H9 (cell line): ENCODE measurements at regions not wholly inside any gene's neighbourhood (a gene's known extent, or its start where the extent isn't known, plus 50 kb on each side); places are given as distances from the start of the nearest gene placed in this dataset.

Experiments used
- DNase-seq: peaks from one replicate; pipeline ENCODE4 v3.0.0-alpha.2; 2017
- H2AFZ ChIP-seq: one replicate; pipeline ENCODE4 v1.6.1; 2013; ENCODE audit warnings: mild to moderate bottlenecking, low read length, control low read depth, moderate library complexity
- H2AK5ac ChIP-seq: 2 replicates; pipeline ENCODE4 v1.6.1; 2013; ENCODE audit warnings: low read length, control low read depth, mixed read lengths; ENCODE audit not compliant: insufficient read length
- H2BK120ac ChIP-seq: one replicate; pipeline ENCODE4 v1.6.1; 2013; ENCODE audit warnings: low read depth, mild to moderate bottlenecking, low read length, control low read depth, inconsistent platforms; ENCODE audit not compliant: poor library complexity, severe bottlenecking
- H2BK12ac ChIP-seq: 2 replicates; pipeline ENCODE4 v1.6.1; 2013; ENCODE audit warnings: low read length, control low read depth, mixed read lengths, low read depth; ENCODE audit not compliant: insufficient read length
- H2BK15ac ChIP-seq: 2 replicates; pipeline ENCODE4 v1.6.1; 2013; ENCODE audit warnings: low read depth, low read length, control low read depth
- H2BK20ac ChIP-seq: one replicate; pipeline ENCODE4 v1.6.1; 2013; ENCODE audit warnings: low read depth, mild to moderate bottlenecking, low read length, control low read depth, inconsistent platforms; ENCODE audit not compliant: poor library complexity, severe bottlenecking
- H2BK5ac ChIP-seq: 2 replicates; pipeline ENCODE4 v1.6.1; 2013; ENCODE audit warnings: low read length, control low read depth, mixed read lengths; ENCODE audit not compliant: insufficient read length
- H3K14ac ChIP-seq: 2 replicates; pipeline ENCODE4 v1.6.1; 2013; ENCODE audit warnings: low read length, control low read depth; ENCODE audit not compliant: insufficient read depth
- H3K18ac ChIP-seq: 2 replicates; pipeline ENCODE4 v1.6.1; 2013; ENCODE audit warnings: low read depth, mild to moderate bottlenecking, mixed read lengths, low read length, control low read depth; ENCODE audit not compliant: insufficient read length
- H3K23ac ChIP-seq: 2 replicates; pipeline ENCODE4 v1.6.1; 2013; ENCODE audit warnings: low read length, control low read depth, mixed read lengths, low read depth; ENCODE audit not compliant: insufficient read length
- H3K23me2 ChIP-seq: 2 replicates; pipeline ENCODE4 v1.6.1; 2013; ENCODE audit warnings: low read depth, mild to moderate bottlenecking, mixed read lengths, low read length, control low read depth; ENCODE audit not compliant: insufficient read length, poor library complexity, severe bottlenecking
- H3K27ac ChIP-seq: 2 replicates; pipeline ENCODE4 v1.5.1; 2013; ENCODE audit warnings: low read length, control low read depth, mixed read lengths, low read depth; ENCODE audit not compliant: insufficient read length
- H3K27me3 ChIP-seq: 2 replicates; pipeline ENCODE4 v1.6.1; 2013; ENCODE audit warnings: low read length, control low read depth, inconsistent platforms; ENCODE audit not compliant: insufficient read depth
- H3K4ac ChIP-seq: 2 replicates; pipeline ENCODE4 v1.6.1; 2013; ENCODE audit warnings: low read depth, mild to moderate bottlenecking, control low read depth, inconsistent platforms, low read length, moderate library complexity
- H3K4me1 ChIP-seq: 2 replicates; pipeline ENCODE4 v1.6.1; 2013; ENCODE audit warnings: low read length, control low read depth, inconsistent platforms; ENCODE audit not compliant: insufficient read depth
- H3K4me2 ChIP-seq: 2 replicates; pipeline ENCODE4 v1.6.1; 2013; ENCODE audit warnings: low read length, control low read depth, mixed read lengths; ENCODE audit not compliant: insufficient read length, insufficient read depth
- H3K56ac ChIP-seq: 2 replicates; pipeline ENCODE4 v1.6.1; 2013; ENCODE audit warnings: low read depth, mild to moderate bottlenecking, mixed read lengths, low read length, control low read depth; ENCODE audit not compliant: insufficient read length
- H3K79me1 ChIP-seq: 2 replicates; pipeline ENCODE4 v1.6.1; 2013; ENCODE audit warnings: low read depth, mild to moderate bottlenecking, moderate library complexity, low read length, control low read depth, inconsistent platforms; ENCODE audit not compliant: insufficient read depth, poor library complexity, severe bottlenecking
- H3K79me2 ChIP-seq: 2 replicates; pipeline ENCODE4 v1.6.1; 2013; ENCODE audit warnings: low read length, control low read depth, inconsistent platforms; ENCODE audit not compliant: insufficient read depth
- H3K9ac ChIP-seq: 2 replicates; pipeline ENCODE4 v1.6.1; 2013; ENCODE audit warnings: low read length, control low read depth, mixed read lengths; ENCODE audit not compliant: insufficient read length; ENCODE audit errors: extremely low read depth
- H3K9me3 ChIP-seq: one replicate; pipeline ENCODE4 v1.6.1; 2013; ENCODE audit warnings: low read depth, low read length, inconsistent platforms; ENCODE audit not compliant: control insufficient read depth
- H3T11ph ChIP-seq: one replicate; pipeline ENCODE4 v1.6.1; 2013; ENCODE audit warnings: mild to moderate bottlenecking, low read length, control low read depth, inconsistent platforms
- H4K20me1 ChIP-seq: one replicate; pipeline ENCODE4 v1.6.1; 2013; ENCODE audit not compliant: control insufficient read depth, insufficient read length, insufficient read depth
- H4K5ac ChIP-seq: 2 replicates; pipeline ENCODE4 v1.6.1; 2013; ENCODE audit warnings: low read depth, mild to moderate bottlenecking, mixed read lengths, low read length, control low read depth; ENCODE audit not compliant: insufficient read length
- H4K8ac ChIP-seq: replicated peaks from 2 replicates; pipeline ENCODE4 v1.6.1; 2013; ENCODE audit warnings: low read length, control low read depth, mixed read lengths, low read depth; ENCODE audit not compliant: insufficient read length
- H4K91ac ChIP-seq: 2 replicates; pipeline ENCODE4 v1.6.1; 2013; ENCODE audit warnings: low read depth, mild to moderate bottlenecking, moderate library complexity, mixed read lengths, low read length, control low read depth; ENCODE audit not compliant: insufficient read length
- H3K27ac Mint-ChIP-seq, 3 experiments: 2 replicates in 2 of 3; 3 replicates in 1 of 3; pipeline ENCODE4 v1.8.0; 2020 to 2021; ENCODE audit warnings: mixed read lengths in 3 of 3, mild to moderate bottlenecking in 1 of 3, moderate library complexity in 1 of 3
- H3K27me3 Mint-ChIP-seq: 2 replicates; pipeline ENCODE4 v1.8.0; 2021; ENCODE audit warnings: low read depth, mild to moderate bottlenecking, moderate library complexity, mixed read lengths
- H3K36me3 Mint-ChIP-seq, 3 experiments: 2 replicates in 2 of 3; 3 replicates in 1 of 3; pipeline ENCODE4 v1.8.0; 2020 to 2021; ENCODE audit warnings: low read depth in 3 of 3, mixed read lengths in 3 of 3; ENCODE audit not compliant: insufficient read depth in 1 of 3
- H3K4me1 Mint-ChIP-seq, 2 experiments: 2 replicates each; pipeline ENCODE4 v1.8.0; 2020; ENCODE audit warnings: mixed read lengths in 2 of 2
- H3K4me3 Mint-ChIP-seq, 2 experiments: 2 replicates in 1 of 2; 3 replicates in 1 of 2; pipeline ENCODE4 v1.8.0; 2020 to 2021; ENCODE audit warnings: mild to moderate bottlenecking in 2 of 2, mixed read lengths in 2 of 2, moderate library complexity in 1 of 2
- H3K9me3 Mint-ChIP-seq, 2 experiments: 2 replicates in 1 of 2; 3 replicates in 1 of 2; pipeline ENCODE4 v1.8.0; 2020; ENCODE audit warnings: mild to moderate bottlenecking in 2 of 2, mixed read lengths in 2 of 2, moderate library complexity in 1 of 2
- CTCF ChIP-seq: fragments of 200-600 bp; sonication (generic); conservative IDR thresholded peaks from 3 replicates; pipeline ENCODE4 v1.8.0; 2021; ENCODE audit warnings: antibody characterized with exemption, mild to moderate bottlenecking
- WGBS: extraction: QIAGEN DNeasy Blood & Tissue Kit; methylation state at CpG from one replicate; pipeline ENCODE4 v1.1.7; 2013; ENCODE audit warnings: missing lambda C conversion rate, low lambda C conversion rate, mixed read lengths; ENCODE audit not compliant: insufficient read length; ENCODE audit errors: extremely low coverage; 5-methylcytosine and 5-hydroxymethylcytosine counted together

GRCh38 chr16:87044829-87045228, 272.4 kb downstream of the C16orf95 start:
- Histone ChIP-seq H3K18ac (no peak overlapping the region), H3K14ac (no peak overlapping the region), H2BK15ac (no peak overlapping the region), H4K5ac (no peak overlapping the region), H3K4me2 (no peak overlapping the region), H3K79me2 (no peaks in the 10 kb centered on the region), H3K79me1 (no peaks in the 10 kb centered on the region), H3K23me2 (no peaks in the 10 kb centered on the region), H3T11ph (no peak overlapping the region), H3K4me1 (no peaks in the 10 kb centered on the region), H3K4ac (no peak overlapping the region), H2BK120ac (no peak overlapping the region), H2BK12ac (no peak overlapping the region), H3K27me3 (no peaks in the 10 kb centered on the region; the same call in 1 of the 2 replicates), H4K20me1 (no peaks in the 10 kb centered on the region), H3K9me3 (no peaks in the 10 kb centered on the region), H2BK20ac (no peak overlapping the region), H2AK5ac (no peak overlapping the region), H3K27ac (no peak overlapping the region), H3K23ac (no peak overlapping the region), H4K91ac (no peak overlapping the region), H2BK5ac (no peak overlapping the region), H3K9ac (no peak overlapping the region), H3K56ac (no peak overlapping the region), H2AFZ (no peak overlapping the region), H4K8ac (no peak overlapping the region)
- Mint-ChIP-seq H3K4me1 (peaks cover 18 to 29% of the 10 kb centered on the region in 2 experiments), H3K27me3 (peaks cover 4% of the 10 kb centered on the region; the same call in 1 of the 2 replicates), H3K27ac (peak overlapping the region in 1 of 3 experiments; percentile 31; a peak in 1 of 7 replicates), H3K9me3 (no peaks in the 10 kb centered on the region), H3K36me3 (no peaks in the 10 kb centered on the region), H3K4me3 (no peak overlapping the region)
- no CpG with 5 or more reads among the region's 11 CpGs for WGBS
- no peak for TF ChIP-seq CTCF
- no peak for DNase-seq
